ENCODE measurements at regions not wholly inside any gene's neighbourhood (a gene's known extent, or its start where the extent isn't known, plus 50 kb on each side); places are given as distances from the start of the nearest gene placed in this dataset.
"Not testable (repeated sequence)": the region's sequence is repeated elsewhere in the genome, so short reads cannot be mapped to it uniquely, and the experiment has no call there.

- no peak overlapping the region for H3K4me3 ChIP-seq (ENCODE audit: low read length)
- no peak for DNase-seq (ENCODE audit: low read depth)
- no peak for TF ChIP-seq CTCF (conservative IDR thresholded peaks at IDR 0.05; ENCODE audit: low read depth, low read length)
Observed at GRCh38 chr4:12122316-12122715, 693.6 kb upstream of the HS3ST1 start.

GRCh38 chr4:12120968-12121367, 692.3 kb upstream of the HS3ST1 start:
- no peak for DNase-seq (ENCODE audit: low read depth)
- TF ChIP-seq CTCF (conservative IDR thresholded peaks at IDR 0.05; ENCODE audit: low read depth, low read length): no peak
- H3K4me3 ChIP-seq (ENCODE audit: low read length): no peak overlapping the region

GRCh38 chr4:12118651-12119213, 690.0 kb upstream of the HS3ST1 start:
- H3K4me3 ChIP-seq (ENCODE audit: low read length): no peak overlapping the region
- DNase-seq (ENCODE audit: low read depth): no peak
- no peak for TF ChIP-seq CTCF (conservative IDR thresholded peaks at IDR 0.05; ENCODE audit: low read depth, low read length)

GRCh38 chr4:12116009-12116552, 687.4 kb upstream of the HS3ST1 start:
- no peak for TF ChIP-seq CTCF (conservative IDR thresholded peaks at IDR 0.05; ENCODE audit: low read depth, low read length)
- H3K4me3 ChIP-seq (ENCODE audit: low read length): no peak overlapping the region
- no peak for DNase-seq (ENCODE audit: low read depth)

- DNase-seq (ENCODE audit: low read depth): no peak
- H3K4me3 ChIP-seq (ENCODE audit: low read length): no peak overlapping the region
- TF ChIP-seq CTCF (conservative IDR thresholded peaks at IDR 0.05; ENCODE audit: low read depth, low read length): no peak
Observed at GRCh38 chr4:12110627-12111026, 681.9 kb upstream of the HS3ST1 start.

GRCh38 chr4:12109056-12109455, 680.4 kb upstream of the HS3ST1 start:
- not testable (repeated sequence) for H3K4me3 ChIP-seq (ENCODE audit: low read length); DNase-seq (ENCODE audit: low read depth)

GRCh38 chr4:12105519-12105918, 676.8 kb upstream of the HS3ST1 start:
- no peak overlapping the region for H3K4me3 ChIP-seq (ENCODE audit: low read length)
- DNase-seq (ENCODE audit: low read depth): no peak
- no peak for TF ChIP-seq CTCF (conservative IDR thresholded peaks at IDR 0.05; ENCODE audit: low read depth, low read length)

GRCh38 chr4:12089920-12090319, 661.2 kb upstream of the HS3ST1 start:
- H3K4me3 ChIP-seq (ENCODE audit: low read length); DNase-seq (ENCODE audit: low read depth): not testable (repeated sequence)

All from retinal pigment epithelial cell (primary cell).